Thoracic aorta (tissue), 2 donors: ENCODE measurements at regions not wholly inside any gene's neighbourhood (a gene's known extent, or its start where the extent isn't known, plus 50 kb on each side); places are given as distances from the start of the nearest gene placed in this dataset.

ENCODE experiments used
- ATAC-seq: fragments of 150-250 bp; one replicate; pipeline ENCODE4 v1.8.0; 2017; ENCODE audit warnings: low read depth; ENCODE audit not compliant: insufficient number of reproducible peaks, low FRiP score
- DNase-seq: peaks from one replicate; pipeline ENCODE4 v3.0.0-alpha.2; 2020; ENCODE audit warnings: low spot score
- H3K27ac ChIP-seq, 2 donors: fragments of 200-600 bp; sonication (generic); 1 replicate in 1 of 2; 2 replicates in 1 of 2; pipeline ENCODE4 v1.5.1; 2016; ENCODE audit warnings: mild to moderate bottlenecking in 2 of 2, moderate library complexity in 2 of 2
- H3K27me3 ChIP-seq: fragments of 200-600 bp; sonication (generic); replicated peaks from 2 replicates; pipeline ENCODE4 v1.6.0; 2016; ENCODE audit warnings: mild to moderate bottlenecking; ENCODE audit not compliant: insufficient read depth
- H3K36me3 ChIP-seq: fragments of 200-600 bp; sonication (generic); one replicate; pipeline ENCODE4 v1.5.1; 2016
- H3K4me1 ChIP-seq, 2 donors: fragments of 200-600 bp; sonication (generic); 1 replicate in 1 of 2; 2 replicates in 1 of 2; pipeline versions ENCODE4 v1.5.1 to v1.6.0; 2016; ENCODE audit warnings: low read depth in 2 of 2, mild to moderate bottlenecking in 1 of 2; ENCODE audit not compliant: control insufficient read depth in 1 of 2
- H3K4me3 ChIP-seq: fragments of 200-600 bp; sonication (generic); 2 replicates; pipeline ENCODE4 v1.5.1; 2016; ENCODE audit warnings: mild to moderate bottlenecking
- H3K9me3 ChIP-seq: fragments of 200-600 bp; sonication (generic); 2 replicates; pipeline ENCODE4 v1.5.1; 2016
- CTCF ChIP-seq: fragments of 200-600 bp; sonication (generic); IDR thresholded peaks from one replicate; pipeline ENCODE4 v1.5.1; 2019; ENCODE audit warnings: antibody characterized with exemption

- Histone ChIP-seq H3K36me3 (no peaks in the 10 kb centered on the region), H3K4me1 (no peaks in the 10 kb centered on the region), H3K9me3 (no peaks in the 10 kb centered on the region), H3K27ac (no peak overlapping the region), H3K4me3 (no peak overlapping the region), H3K27me3 (no peaks in the 10 kb centered on the region)
- DNase-seq (no peak), ATAC-seq (no peak)
- TF ChIP-seq CTCF = no peak
Measured at GRCh38 chr2:64930258-64930671, 58.9 kb upstream of the SLC1A4 start.

- Histone ChIP-seq H3K27ac (no peak overlapping the region), H3K36me3 (no peaks in the 10 kb centered on the region)
- no peak for DNase-seq
Measured at GRCh38 chr2:64931246-64932115, 57.7 kb upstream of the SLC1A4 start.

DNA sequence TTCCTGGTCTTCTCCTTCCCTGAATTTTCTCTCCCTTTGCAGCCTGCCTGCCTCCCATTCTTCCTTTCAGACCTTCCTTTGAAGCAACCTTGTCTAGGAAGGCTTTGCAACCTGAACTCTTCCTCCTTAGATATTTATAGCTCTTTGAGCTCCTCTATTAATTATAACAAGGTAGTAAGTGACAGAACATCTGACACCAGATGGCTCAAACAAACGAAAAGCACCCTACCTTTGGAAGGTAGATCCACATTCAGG, 57.2 kb upstream of the SLC1A4 start:
- no peak for TF ChIP-seq CTCF
- no peaks in the 10 kb centered on the region for H3K9me3 ChIP-seq
- no peak overlapping the region for H3K4me3 ChIP-seq
- ATAC-seq (no peak), DNase-seq (no peak)
- no peaks in the 10 kb centered on the region for H3K27me3 ChIP-seq
- no peaks in the 10 kb centered on the region for H3K36me3 ChIP-seq
- no peak overlapping the region for H3K27ac ChIP-seq
- no peaks in the 10 kb centered on the region for H3K4me1 ChIP-seq

More at GRCh38 chr2:64931246-64932115, 57.7 kb upstream of the SLC1A4 start:
- no peaks in the 10 kb centered on the region for H3K4me1 ChIP-seq
- no peak for TF ChIP-seq CTCF
- H3K4me3 ChIP-seq = no peak overlapping the region
- H3K9me3 ChIP-seq = no peaks in the 10 kb centered on the region
- no peaks in the 10 kb centered on the region for H3K27me3 ChIP-seq
- no peak for ATAC-seq

- H3K4me1 ChIP-seq = no peaks in the 10 kb centered on the region
- no peaks in the 10 kb centered on the region for H3K27me3 ChIP-seq
- H3K4me3 ChIP-seq = no peak overlapping the region
- H3K9me3 ChIP-seq = no peaks in the 10 kb centered on the region
- no peak for ATAC-seq
- no peak for TF ChIP-seq CTCF
- no peak overlapping the region for H3K27ac ChIP-seq
- H3K36me3 ChIP-seq = no peaks in the 10 kb centered on the region
- no peak for DNase-seq
Measured at GRCh38 chr2:64932371-64933216, 56.6 kb upstream of the SLC1A4 start.

DNA sequence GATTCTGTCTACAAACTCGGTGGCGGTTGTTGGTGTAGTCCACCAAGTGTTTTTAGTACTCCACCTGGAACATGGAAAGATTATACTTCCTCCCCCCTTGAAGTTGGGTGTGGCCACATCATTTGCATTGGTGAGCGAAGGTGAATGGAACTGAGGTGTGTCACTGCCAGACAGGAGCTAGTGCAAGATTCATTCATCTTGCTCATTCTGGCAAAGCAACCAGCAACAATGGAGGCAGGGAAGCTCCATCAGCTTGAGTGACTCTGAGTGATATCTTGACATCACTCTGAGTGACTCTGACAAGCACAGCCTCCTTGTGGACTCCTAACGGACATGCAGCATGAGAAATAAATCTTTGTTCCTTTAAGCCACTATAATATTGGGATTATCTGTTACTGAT, 54.7 kb upstream of the SLC1A4 start:
- no peak for TF ChIP-seq CTCF
- Histone ChIP-seq H3K9me3 (no peaks in the 10 kb centered on the region), H3K27me3 (no peaks in the 10 kb centered on the region), H3K4me1 (no peaks in the 10 kb centered on the region), H3K4me3 (no peak overlapping the region), H3K27ac (no peak overlapping the region), H3K36me3 (no peaks in the 10 kb centered on the region)
- ATAC-seq (no peak), DNase-seq (no peak)
